ENCODE measurements at regions not wholly inside any gene's neighbourhood (a gene's known extent, or its start where the extent isn't known, plus 50 kb on each side); places are given as distances from the start of the nearest gene placed in this dataset.
A peak's percentile ranks its signal among the peaks of the same experiment; 100 is the strongest.
"Not testable (repeated sequence)": the region's sequence is repeated elsewhere in the genome, so short reads cannot be mapped to it uniquely, and the experiment has no call there.

DNA sequence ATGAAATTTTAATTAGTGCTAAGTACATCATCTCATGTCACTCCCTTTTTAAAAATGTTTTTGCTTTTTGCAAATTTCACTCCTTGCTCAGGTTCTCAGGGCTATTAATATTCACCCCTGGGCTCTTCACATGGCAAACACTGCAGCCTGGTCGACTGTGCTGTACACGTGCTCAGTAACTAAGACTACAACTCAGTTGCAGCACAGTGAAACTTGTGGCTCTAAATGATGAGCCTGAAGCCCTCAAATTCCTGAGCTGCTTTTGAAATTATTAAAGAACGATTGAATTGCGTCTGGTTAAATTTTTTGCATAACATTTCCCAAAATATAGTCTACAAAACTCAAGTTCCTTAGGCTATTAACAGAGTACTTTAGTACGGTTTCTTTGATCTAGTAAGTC lies 159.3 kb upstream of the C2CD4B start:
- no peak for DNase-seq (ENCODE audit: low spot score in 2 of 2)
- ATAC-seq, result no peak
- H3K36me3 Mint-ChIP-seq, result no peaks in the 10 kb centered on the region

GRCh38 chr15:62325597-62325996 lies 160.5 kb upstream of the C2CD4B start:
- H3K36me3 Mint-ChIP-seq, result no peaks in the 10 kb centered on the region
- no peak overlapping the region for H3K4me3 Mint-ChIP-seq
- ATAC-seq (no peak), DNase-seq (ENCODE audit: low spot score in 2 of 2) (no peak)
- H3K4me1 Mint-ChIP-seq, result no peaks in the 10 kb centered on the region
- H3K27ac Mint-ChIP-seq, result no peak overlapping the region
- H3K9me3 Mint-ChIP-seq, result no peaks in the 10 kb centered on the region

More for the DNA sequence above, 159.3 kb upstream of the C2CD4B start:
- no peak overlapping the region for H3K27ac Mint-ChIP-seq
- no peaks in the 10 kb centered on the region for H3K9me3 Mint-ChIP-seq
- no peak overlapping the region for H3K4me3 Mint-ChIP-seq
- no peaks in the 10 kb centered on the region for H3K4me1 Mint-ChIP-seq

GRCh38 chr15:62326460-62327011 lies 161.5 kb upstream of the C2CD4B start:
- Mint-ChIP-seq H3K27ac (no peak overlapping the region), H3K4me1 (no peaks in the 10 kb centered on the region), H3K9me3 (no peaks in the 10 kb centered on the region), H3K4me3 (no peak overlapping the region), H3K36me3 (no peaks in the 10 kb centered on the region)
- ATAC-seq, result no peak
- DNase-seq (ENCODE audit: low spot score in 2 of 2), result no peak

DNA sequence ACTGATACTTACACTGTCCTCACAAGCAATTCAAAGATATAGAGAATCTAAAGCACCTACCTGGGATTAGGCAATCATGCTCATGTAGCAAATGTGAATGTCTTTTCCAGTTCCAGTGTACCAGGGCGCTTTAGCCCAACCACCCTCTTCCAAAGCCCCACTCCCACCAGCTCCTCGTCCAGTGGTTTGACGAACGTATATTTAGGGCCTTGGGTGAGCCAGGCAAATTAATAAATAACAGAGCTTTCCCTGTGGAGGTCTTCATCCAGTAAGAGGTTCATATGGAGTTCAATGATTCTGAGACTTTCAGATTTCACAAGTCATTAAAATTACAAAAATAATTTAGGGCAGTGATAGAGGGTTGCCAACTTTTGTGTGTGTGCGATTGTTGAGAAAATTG lies 162.3 kb upstream of the C2CD4B start:
- no peaks in the 10 kb centered on the region for H3K9me3 Mint-ChIP-seq
- no peak for DNase-seq (ENCODE audit: low spot score in 2 of 2)
- ATAC-seq, result no peak
- H3K27ac Mint-ChIP-seq, result no peak overlapping the region
- H3K4me1 Mint-ChIP-seq, result no peaks in the 10 kb centered on the region
- H3K4me3 Mint-ChIP-seq, result no peak overlapping the region
- no peaks in the 10 kb centered on the region for H3K36me3 Mint-ChIP-seq

- not testable (repeated sequence) for H3K27ac Mint-ChIP-seq, H3K9me3 Mint-ChIP-seq
These were observed 167.4 kb upstream of the C2CD4B start for GRCh38 chr15:62332472-62332871.

DNA sequence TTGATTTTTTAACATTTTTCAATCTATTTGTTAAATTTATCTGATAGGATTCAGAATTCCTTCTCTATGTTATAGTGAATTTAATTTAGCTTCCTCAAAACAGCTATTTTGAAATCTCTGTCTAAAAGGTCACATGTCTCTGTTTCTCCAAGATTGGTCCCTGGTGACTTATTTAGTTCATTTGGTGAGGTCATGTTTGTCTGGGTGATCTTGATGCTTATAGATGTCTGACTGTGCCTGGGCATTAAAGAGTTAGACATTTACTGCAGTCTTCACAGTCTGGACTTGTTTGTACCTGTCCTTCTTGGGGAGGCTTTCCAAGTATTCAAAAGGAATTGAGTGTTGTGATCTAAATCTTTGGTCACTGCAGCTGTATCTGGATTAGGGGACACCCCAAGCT lies 169.5 kb upstream of the C2CD4B start:
- H3K27ac Mint-ChIP-seq, result no peak overlapping the region
- no peaks in the 10 kb centered on the region for H3K4me1 Mint-ChIP-seq
- no peaks in the 10 kb centered on the region for H3K36me3 Mint-ChIP-seq
- no peak overlapping the region for H3K4me3 Mint-ChIP-seq
- DNase-seq (ENCODE audit: low spot score in 2 of 2) (no peak), ATAC-seq (no peak)
- no peaks in the 10 kb centered on the region for H3K9me3 Mint-ChIP-seq

More at GRCh38 chr15:62332472-62332871, 167.4 kb upstream of the C2CD4B start:
- DNase-seq (ENCODE audit: low spot score in 2 of 2); H3K36me3 Mint-ChIP-seq; H3K4me1 Mint-ChIP-seq; H3K4me3 Mint-ChIP-seq; ATAC-seq: not testable (repeated sequence)

DNA sequence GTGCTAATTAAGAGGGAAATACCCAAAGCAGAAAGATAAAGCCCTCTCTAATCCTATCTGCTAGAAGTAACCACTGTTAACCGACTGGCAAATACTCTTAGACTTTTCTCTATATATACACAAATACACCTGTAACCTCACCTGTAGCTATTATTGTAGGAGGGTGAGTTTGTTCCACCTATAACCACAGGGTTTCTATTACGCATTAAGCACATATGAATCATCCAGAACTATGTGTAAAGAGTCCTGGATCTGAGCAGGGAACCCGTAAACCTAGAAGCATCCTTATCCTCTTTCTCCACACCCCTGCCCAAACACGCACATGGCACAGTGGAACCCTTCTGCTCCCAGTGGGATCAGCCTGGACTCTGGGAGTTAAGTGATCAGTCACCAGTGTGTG lies 172.8 kb upstream of the C2CD4B start:
- no peak for DNase-seq (ENCODE audit: low spot score in 2 of 2)
- Mint-ChIP-seq H3K4me1 (no peaks in the 10 kb centered on the region), H3K36me3 (no peaks in the 10 kb centered on the region), H3K4me3 (no peak overlapping the region), H3K9me3 (no peaks in the 10 kb centered on the region), H3K27ac (no peak overlapping the region)
- ATAC-seq, result peak; percentile 42

DNA sequence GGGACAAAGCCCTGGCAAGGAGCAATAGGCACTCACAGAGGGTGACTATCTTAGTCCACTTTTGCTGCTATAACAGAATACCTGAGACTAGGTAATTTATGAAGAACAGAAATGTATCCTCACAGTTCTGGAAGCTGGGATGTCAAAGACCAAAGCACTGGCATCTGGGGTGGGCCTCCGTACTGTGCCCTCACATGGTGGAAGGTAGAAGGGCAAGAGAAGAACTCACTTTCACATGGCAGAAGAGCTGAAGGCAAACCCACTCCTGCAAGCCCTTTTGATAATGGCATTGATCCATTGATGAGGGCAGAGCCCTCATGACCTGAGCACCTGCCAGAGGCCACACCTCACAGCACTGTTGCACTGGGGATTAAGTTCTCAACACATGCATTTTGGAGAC lies 173.4 kb upstream of the C2CD4B start:
- no peak for ATAC-seq
- Mint-ChIP-seq H3K36me3 (no peaks in the 10 kb centered on the region), H3K4me1 (no peaks in the 10 kb centered on the region), H3K9me3 (no peaks in the 10 kb centered on the region), H3K27ac (no peak overlapping the region), H3K4me3 (no peak overlapping the region)
- DNase-seq (ENCODE audit: low spot score in 2 of 2), result no peak

- DNase-seq (ENCODE audit: low spot score in 2 of 2) (no peak), ATAC-seq (no peak)
- no peak overlapping the region for H3K4me3 Mint-ChIP-seq
- H3K36me3 Mint-ChIP-seq, result peaks cover 4% of the 10 kb centered on the region
- H3K9me3 Mint-ChIP-seq, result no peaks in the 10 kb centered on the region
- H3K4me1 Mint-ChIP-seq, result peaks cover 7% of the 10 kb centered on the region
- H3K27ac Mint-ChIP-seq, result no peak overlapping the region
These were observed 177.9 kb upstream of the C2CD4B start for GRCh38 chr15:62342959-62343358.

DNA sequence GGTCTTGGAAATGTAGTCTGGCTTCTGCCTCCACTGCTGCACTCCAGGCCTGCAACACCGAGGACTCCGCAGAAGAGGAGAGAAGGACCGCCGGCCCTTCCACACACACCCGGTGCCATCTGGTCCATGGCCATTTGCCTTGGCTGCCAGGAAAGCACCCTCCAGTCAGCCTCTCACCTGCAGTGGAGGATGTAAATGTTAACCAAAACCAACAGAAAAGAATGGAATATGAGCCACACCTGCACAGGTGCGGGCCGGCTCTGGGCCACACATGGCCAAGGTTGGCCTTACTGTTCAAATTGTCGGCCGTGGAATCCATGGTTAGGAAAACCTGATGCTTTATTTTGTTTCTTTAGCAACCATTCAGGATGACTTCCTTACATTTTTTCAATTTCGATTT lies 178.3 kb upstream of the C2CD4B start:
- DNase-seq (ENCODE audit: low spot score in 2 of 2), result no peak
- no peak overlapping the region for H3K4me3 Mint-ChIP-seq
- H3K4me1 Mint-ChIP-seq, result peaks cover 7% of the 10 kb centered on the region
- no peak overlapping the region for H3K27ac Mint-ChIP-seq
- H3K9me3 Mint-ChIP-seq, result no peaks in the 10 kb centered on the region
- no peak for ATAC-seq
- H3K36me3 Mint-ChIP-seq, result peaks cover 4% of the 10 kb centered on the region

DNA sequence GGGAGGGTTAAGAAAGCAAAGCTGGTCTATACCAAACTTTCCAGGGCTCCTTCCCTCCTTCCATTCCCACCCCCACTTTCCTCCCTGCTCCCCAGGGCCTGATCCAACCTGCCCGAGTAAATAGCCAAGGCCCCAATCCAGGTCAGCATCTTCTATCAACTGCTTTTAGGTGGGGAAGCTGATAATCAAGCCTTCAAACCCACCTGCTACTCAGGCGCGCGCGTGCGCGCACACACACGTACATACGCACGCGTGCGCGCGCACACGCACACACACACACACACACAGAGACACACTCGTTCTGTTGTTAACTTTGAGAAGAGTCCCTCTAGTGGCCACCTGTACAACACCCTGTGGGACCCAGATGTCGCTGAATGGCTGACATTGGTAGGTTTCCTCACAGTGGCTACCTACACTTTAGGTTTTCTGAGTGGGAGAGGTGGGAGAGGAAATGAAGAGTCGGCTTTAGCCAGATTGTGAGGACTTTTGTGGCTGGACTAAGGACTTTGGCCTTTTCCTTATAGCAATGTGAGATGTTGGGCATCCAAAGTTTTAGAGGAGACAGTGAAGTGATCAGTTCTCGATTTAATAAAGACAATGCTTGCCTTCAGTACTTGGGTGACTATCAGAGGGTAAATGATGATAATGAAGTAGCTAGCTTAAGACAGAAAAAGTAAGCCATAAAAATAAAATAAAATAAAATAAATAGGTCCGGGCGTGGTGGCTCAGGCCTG lies 179.9 kb upstream of the C2CD4B start:
- Mint-ChIP-seq H3K4me1 (peaks cover 7% of the 10 kb centered on the region), H3K27ac (peak overlapping the region; percentile 81), H3K4me3 (peak overlapping the region; percentile 60)

DNA sequence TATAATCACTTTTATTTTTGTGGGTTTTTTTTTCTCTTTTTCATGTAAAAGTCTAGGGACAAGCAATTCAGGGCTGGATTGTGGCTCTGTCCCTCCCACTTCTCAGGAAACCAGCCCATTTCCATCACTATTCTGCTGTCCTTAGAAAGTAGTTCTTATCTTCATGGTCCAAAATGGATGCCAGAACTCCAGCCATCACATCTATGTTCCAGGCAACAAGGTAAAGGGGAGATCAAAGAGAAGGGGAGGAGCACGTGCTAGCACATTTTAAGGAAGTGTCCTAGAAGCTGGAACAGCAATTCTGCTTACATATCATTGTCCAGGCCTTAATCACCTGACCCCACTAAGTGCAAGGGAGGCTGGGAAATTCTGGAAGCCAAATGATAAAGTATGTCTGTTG lies 181.1 kb upstream of the C2CD4B start:
- Mint-ChIP-seq H3K36me3 (peaks cover 4% of the 10 kb centered on the region), H3K4me1 (peaks cover 7% of the 10 kb centered on the region), H3K9me3 (no peaks in the 10 kb centered on the region), H3K27ac (no peak overlapping the region), H3K4me3 (no peak overlapping the region)
- ATAC-seq (no peak), DNase-seq (ENCODE audit: low spot score in 2 of 2) (no peak)

More for the DNA sequence above, 179.9 kb upstream of the C2CD4B start:
- ATAC-seq (peak; percentile 86), DNase-seq (ENCODE audit: low spot score in 2 of 2) (peak in 1 of 2 donors; percentile 51)
- no peaks in the 10 kb centered on the region for H3K9me3 Mint-ChIP-seq
- peaks cover 4% of the 10 kb centered on the region for H3K36me3 Mint-ChIP-seq

GRCh38 chr15:62348118-62348517 lies 183.0 kb upstream of the C2CD4B start:
- H3K9me3 Mint-ChIP-seq, result no peaks in the 10 kb centered on the region
- H3K4me1 Mint-ChIP-seq, result peaks cover 7% of the 10 kb centered on the region
- DNase-seq (ENCODE audit: low spot score in 2 of 2) (no peak), ATAC-seq (no peak)
- no peak overlapping the region for H3K27ac Mint-ChIP-seq
- H3K4me3 Mint-ChIP-seq, result no peak overlapping the region
- peaks cover 4% of the 10 kb centered on the region for H3K36me3 Mint-ChIP-seq

DNA sequence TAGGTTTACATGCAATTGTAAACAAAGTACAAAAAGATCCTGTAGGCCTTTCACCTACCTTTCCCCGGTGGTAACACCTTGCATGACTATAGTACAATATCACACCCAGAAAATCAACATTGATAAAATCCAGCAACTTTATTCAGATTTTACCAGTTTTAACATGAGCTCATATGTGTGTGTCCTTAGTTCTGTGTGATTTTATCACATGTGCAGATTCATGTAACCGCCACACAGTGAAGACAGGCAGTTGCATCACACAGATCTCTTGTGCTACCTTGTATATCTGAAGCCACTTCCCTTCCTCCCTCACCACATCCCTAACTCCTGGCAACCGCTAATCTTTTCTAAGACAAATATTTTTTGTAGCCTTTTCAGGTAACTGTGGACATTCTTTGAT lies 183.5 kb upstream of the C2CD4B start:
- Mint-ChIP-seq H3K36me3 (peaks cover 4% of the 10 kb centered on the region), H3K4me3 (no peak overlapping the region), H3K27ac (no peak overlapping the region), H3K9me3 (no peaks in the 10 kb centered on the region), H3K4me1 (peaks cover 7% of the 10 kb centered on the region)
- DNase-seq (ENCODE audit: low spot score in 2 of 2) (no peak), ATAC-seq (no peak)

DNA sequence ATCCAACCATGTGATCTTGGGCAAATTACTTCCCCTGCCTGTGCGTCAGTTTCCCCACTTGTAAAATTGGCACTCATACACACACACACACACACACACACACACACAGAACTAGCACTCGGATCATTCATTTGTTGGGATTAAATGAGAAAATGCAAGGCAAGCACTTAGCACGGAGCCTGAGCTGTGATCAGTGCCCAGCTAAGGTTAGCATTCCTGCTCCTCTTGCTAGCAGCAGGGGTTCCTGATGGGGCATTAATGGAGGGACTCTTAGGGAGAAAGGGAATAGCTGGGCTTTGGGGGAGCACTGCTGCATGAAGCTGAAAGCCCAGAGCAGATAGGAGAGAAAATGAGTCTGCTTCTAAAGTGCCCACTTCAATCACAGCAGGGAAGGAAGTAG lies 187.7 kb upstream of the C2CD4B start:
- H3K4me3 Mint-ChIP-seq, result no peak overlapping the region
- ATAC-seq, result no peak
- H3K36me3 Mint-ChIP-seq, result no peaks in the 10 kb centered on the region
- no peaks in the 10 kb centered on the region for H3K4me1 Mint-ChIP-seq
- H3K27ac Mint-ChIP-seq, result no peak overlapping the region
- no peak for DNase-seq (ENCODE audit: low spot score in 2 of 2)
- H3K9me3 Mint-ChIP-seq, result no peaks in the 10 kb centered on the region

DNA sequence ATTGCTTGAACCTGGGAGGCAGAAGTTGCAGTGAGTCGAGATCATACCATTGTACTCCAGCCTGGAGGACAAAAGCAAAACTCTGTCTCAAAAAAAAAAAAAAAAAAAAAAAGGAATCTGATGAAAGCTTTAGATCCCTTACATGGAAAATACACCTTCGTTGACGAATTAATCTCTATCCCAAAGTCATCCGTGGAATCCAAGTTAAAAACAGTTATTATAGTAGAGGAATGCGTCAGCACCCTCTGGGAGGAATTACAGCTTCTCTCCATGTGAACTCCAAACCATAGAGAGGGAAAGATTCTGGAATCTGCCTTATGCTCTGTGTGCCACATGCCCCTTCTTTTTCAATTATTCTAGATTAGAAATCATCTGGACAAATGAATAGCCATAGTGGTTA lies 192.3 kb upstream of the C2CD4B start:
- DNase-seq (ENCODE audit: low spot score in 2 of 2) (no peak), ATAC-seq (no peak)
- Mint-ChIP-seq H3K27ac (no peak overlapping the region), H3K4me1 (no peaks in the 10 kb centered on the region), H3K36me3 (no peaks in the 10 kb centered on the region), H3K9me3 (no peaks in the 10 kb centered on the region), H3K4me3 (no peak overlapping the region)

Measured in stimulated activated effector memory CD8-positive, alpha-beta T cell treated with anti-CD3 and anti-CD28 coated beads, Interleukin-12 subunit alpha, Interleukin-12 subunit beta, amount 100 ng/mL, for 72 hours (primary cell).